ENCODE measurements at regions not wholly inside any gene's neighbourhood (a gene's known extent, or its start where the extent isn't known, plus 50 kb on each side); places are given as distances from the start of the nearest gene placed in this dataset.
A peak's percentile ranks its signal among the peaks of the same experiment; 100 is the strongest.

DNA sequence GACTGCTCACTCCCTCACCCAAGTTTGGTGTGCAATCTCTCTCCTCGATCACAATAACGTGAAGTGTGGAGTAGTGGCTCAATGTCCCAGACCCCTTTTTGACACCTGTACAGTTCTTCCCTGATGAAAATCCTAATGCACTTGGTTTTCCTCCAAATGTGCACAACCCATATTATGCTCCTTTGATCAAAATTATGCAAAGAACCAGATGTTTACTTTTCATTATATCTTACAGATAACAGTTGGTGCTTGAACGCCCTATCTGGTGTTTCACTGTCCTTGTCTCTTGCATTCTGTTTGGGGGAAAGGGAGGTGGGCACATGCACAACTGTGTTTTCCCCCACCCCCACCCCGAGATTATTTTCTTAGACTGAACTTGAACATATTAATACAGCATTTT is 85.0 kb upstream of the CREB1 start (continued):
- TF ChIP-seq, protein P1, sequence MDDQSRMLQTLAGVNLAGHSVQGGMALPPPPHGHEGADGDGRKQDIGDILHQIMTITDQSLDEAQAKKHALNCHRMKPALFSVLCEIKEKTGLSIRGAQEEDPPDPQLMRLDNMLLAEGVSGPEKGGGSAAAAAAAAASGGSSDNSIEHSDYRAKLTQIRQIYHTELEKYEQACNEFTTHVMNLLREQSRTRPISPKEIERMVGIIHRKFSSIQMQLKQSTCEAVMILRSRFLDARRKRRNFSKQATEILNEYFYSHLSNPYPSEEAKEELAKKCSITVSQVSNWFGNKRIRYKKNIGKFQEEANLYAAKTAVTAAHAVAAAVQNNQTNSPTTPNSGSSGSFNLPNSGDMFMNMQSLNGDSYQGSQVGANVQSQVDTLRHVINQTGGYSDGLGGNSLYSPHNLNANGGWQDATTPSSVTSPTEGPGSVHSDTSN (IDR thresholded peaks at IDR 0.05) = no peak
- TF ChIP-seq JUND (IDR thresholded peaks at IDR 0.05) (no peak), NRF1 (IDR thresholded peaks at IDR 0.05; ENCODE audit: low read depth, low read length) (no peak), RAD21 (IDR thresholded peaks at IDR 0.05; ENCODE audit: low read length) (peak; percentile 9; the same call in 1 of the 2 replicates), TEAD4 (IDR thresholded peaks at IDR 0.05; ENCODE audit: borderline replicate concordance, insufficient read depth) (no peak), POLR2AphosphoS5 (IDR thresholded peaks at IDR 0.05; ENCODE audit: low read depth, low read length) (no peak), CTCF (IDR thresholded peaks at IDR 0.05) (no peak), YY1 (IDR thresholded peaks at IDR 0.05; ENCODE audit: low read depth) (no peak), EP300 (IDR thresholded peaks at IDR 0.05; ENCODE audit: borderline replicate concordance in 1 of 2, low read depth in 1 of 2, low read length in 1 of 2) (peak in 1 of 2 experiments; percentile 77; a peak in 2 of 4 replicates), ELF1 (IDR thresholded peaks at IDR 0.05) (no peak), SMC3 (IDR thresholded peaks at IDR 0.05; ENCODE audit: low read depth, low read length) (no peak), FOXM1 (IDR thresholded peaks at IDR 0.05; ENCODE audit: low read depth) (no peak), FOXJ3 (CRISPR knock-in tag; IDR thresholded peaks at IDR 0.05) (0 out of 2 replicates have a peak, but pooled peaks have one; percentile 31), TAF1 (IDR thresholded peaks at IDR 0.05; ENCODE audit: borderline replicate concordance, low read depth, low read length) (no peak), RXRA (IDR thresholded peaks at IDR 0.05; ENCODE audit: borderline replicate concordance, low read depth) (no peak), FOSL2 (IDR thresholded peaks at IDR 0.05; ENCODE audit: borderline replicate concordance, low read depth) (no peak), CHD2 (IDR thresholded peaks at IDR 0.05; ENCODE audit: low read length, partially characterized antibody) (peak; percentile 72), GATA2 (CRISPR knock-in tag; IDR thresholded peaks at IDR 0.05) (peak; percentile 97)
- TF ChIP-seq, protein P2, sequence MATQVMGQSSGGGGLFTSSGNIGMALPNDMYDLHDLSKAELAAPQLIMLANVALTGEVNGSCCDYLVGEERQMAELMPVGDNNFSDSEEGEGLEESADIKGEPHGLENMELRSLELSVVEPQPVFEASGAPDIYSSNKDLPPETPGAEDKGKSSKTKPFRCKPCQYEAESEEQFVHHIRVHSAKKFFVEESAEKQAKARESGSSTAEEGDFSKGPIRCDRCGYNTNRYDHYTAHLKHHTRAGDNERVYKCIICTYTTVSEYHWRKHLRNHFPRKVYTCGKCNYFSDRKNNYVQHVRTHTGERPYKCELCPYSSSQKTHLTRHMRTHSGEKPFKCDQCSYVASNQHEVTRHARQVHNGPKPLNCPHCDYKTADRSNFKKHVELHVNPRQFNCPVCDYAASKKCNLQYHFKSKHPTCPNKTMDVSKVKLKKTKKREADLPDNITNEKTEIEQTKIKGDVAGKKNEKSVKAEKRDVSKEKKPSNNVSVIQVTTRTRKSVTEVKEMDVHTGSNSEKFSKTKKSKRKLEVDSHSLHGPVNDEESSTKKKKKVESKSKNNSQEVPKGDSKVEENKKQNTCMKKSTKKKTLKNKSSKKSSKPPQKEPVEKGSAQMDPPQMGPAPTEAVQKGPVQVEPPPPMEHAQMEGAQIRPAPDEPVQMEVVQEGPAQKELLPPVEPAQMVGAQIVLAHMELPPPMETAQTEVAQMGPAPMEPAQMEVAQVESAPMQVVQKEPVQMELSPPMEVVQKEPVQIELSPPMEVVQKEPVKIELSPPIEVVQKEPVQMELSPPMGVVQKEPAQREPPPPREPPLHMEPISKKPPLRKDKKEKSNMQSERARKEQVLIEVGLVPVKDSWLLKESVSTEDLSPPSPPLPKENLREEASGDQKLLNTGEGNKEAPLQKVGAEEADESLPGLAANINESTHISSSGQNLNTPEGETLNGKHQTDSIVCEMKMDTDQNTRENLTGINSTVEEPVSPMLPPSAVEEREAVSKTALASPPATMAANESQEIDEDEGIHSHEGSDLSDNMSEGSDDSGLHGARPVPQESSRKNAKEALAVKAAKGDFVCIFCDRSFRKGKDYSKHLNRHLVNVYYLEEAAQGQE (IDR thresholded peaks at IDR 0.05; ENCODE audit: low read depth, low read length) = no peak
- TF ChIP-seq, protein P3, sequence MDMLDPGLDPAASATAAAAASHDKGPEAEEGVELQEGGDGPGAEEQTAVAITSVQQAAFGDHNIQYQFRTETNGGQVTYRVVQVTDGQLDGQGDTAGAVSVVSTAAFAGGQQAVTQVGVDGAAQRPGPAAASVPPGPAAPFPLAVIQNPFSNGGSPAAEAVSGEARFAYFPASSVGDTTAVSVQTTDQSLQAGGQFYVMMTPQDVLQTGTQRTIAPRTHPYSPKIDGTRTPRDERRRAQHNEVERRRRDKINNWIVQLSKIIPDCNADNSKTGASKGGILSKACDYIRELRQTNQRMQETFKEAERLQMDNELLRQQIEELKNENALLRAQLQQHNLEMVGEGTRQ (IDR thresholded peaks at IDR 0.05; ENCODE audit: borderline replicate concordance, low read depth, low read length) = no peak
- TF ChIP-seq, protein P4, sequence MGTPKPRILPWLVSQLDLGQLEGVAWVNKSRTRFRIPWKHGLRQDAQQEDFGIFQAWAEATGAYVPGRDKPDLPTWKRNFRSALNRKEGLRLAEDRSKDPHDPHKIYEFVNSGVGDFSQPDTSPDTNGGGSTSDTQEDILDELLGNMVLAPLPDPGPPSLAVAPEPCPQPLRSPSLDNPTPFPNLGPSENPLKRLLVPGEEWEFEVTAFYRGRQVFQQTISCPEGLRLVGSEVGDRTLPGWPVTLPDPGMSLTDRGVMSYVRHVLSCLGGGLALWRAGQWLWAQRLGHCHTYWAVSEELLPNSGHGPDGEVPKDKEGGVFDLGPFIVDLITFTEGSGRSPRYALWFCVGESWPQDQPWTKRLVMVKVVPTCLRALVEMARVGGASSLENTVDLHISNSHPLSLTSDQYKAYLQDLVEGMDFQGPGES (IDR thresholded peaks at IDR 0.05; ENCODE audit: low read depth, low read length) = no peak
